WI38 (cell line): ENCODE measurements at regions not wholly inside any gene's neighbourhood (a gene's known extent, or its start where the extent isn't known, plus 50 kb on each side); places are given as distances from the start of the nearest gene placed in this dataset.

Source experiments
- H3K4me3 ChIP-seq: 2 replicates; pipeline ENCODE4 v1.5.1; 2011; ENCODE audit warnings: low read depth, mild to moderate bottlenecking, control low read depth, low read length
- CTCF ChIP-seq: IDR thresholded peaks from 2 replicates; pipeline ENCODE4 v1.5.1; 2012; ENCODE audit warnings: low read depth, mild to moderate bottlenecking, control low read depth, low read length

- TF ChIP-seq CTCF, result no peak
Observed at GRCh38 chr4:32290102-32290501, 1569.9 kb downstream of the PCDH7 start.

GRCh38 chr4:32318926-32319325 is 1598.8 kb downstream of the PCDH7 start:
- no peak overlapping the region for H3K4me3 ChIP-seq
- no peak for TF ChIP-seq CTCF

More at GRCh38 chr4:32290102-32290501, 1569.9 kb downstream of the PCDH7 start:
- H3K4me3 ChIP-seq, result no peak overlapping the region

GRCh38 chr4:32321421-32321820 is 1601.3 kb downstream of the PCDH7 start:
- TF ChIP-seq CTCF, result no peak
- H3K4me3 ChIP-seq, result no peak overlapping the region

GRCh38 chr4:32334759-32335158 is 1614.6 kb downstream of the PCDH7 start:
- no peak for TF ChIP-seq CTCF

GRCh38 chr4:32337403-32337802 is 1617.2 kb downstream of the PCDH7 start:
- no peak overlapping the region for H3K4me3 ChIP-seq
- no peak for TF ChIP-seq CTCF

More at GRCh38 chr4:32334759-32335158, 1614.6 kb downstream of the PCDH7 start:
- H3K4me3 ChIP-seq, result no peak overlapping the region

- TF ChIP-seq CTCF, result no peak
- no peak overlapping the region for H3K4me3 ChIP-seq
Observed at GRCh38 chr4:32340591-32340990, 1620.4 kb downstream of the PCDH7 start.

- TF ChIP-seq CTCF, result no peak
- no peak overlapping the region for H3K4me3 ChIP-seq
Observed at GRCh38 chr4:32341342-32341741, 1621.2 kb downstream of the PCDH7 start.
